NB4 (cell line): ENCODE measurements at regions not wholly inside any gene's neighbourhood (a gene's known extent, or its start where the extent isn't known, plus 50 kb on each side); places are given as distances from the start of the nearest gene placed in this dataset.

Experiments
- DNase-seq: peaks from one replicate; pipeline ENCODE4 v3.0.0; 2010; ENCODE audit warnings: low read depth
- H3K4me3 ChIP-seq: one replicate; pipeline ENCODE4 v1.5.1; 2011; ENCODE audit warnings: mild to moderate bottlenecking, low read depth, low read length, moderate library complexity
- MYC ChIP-seq: IDR thresholded peaks from 2 replicates; pipeline ENCODE4 v1.6.1; 2011; ENCODE audit warnings: low read depth, low read length
- POLR2A ChIP-seq: IDR thresholded peaks from 2 replicates; pipeline ENCODE4 v1.6.1; 2011; ENCODE audit warnings: mild to moderate bottlenecking; ENCODE audit not compliant: insufficient read length; ENCODE audit errors: extremely low read depth
- TF ChIP-seq, protein P1 (sequence below): IDR thresholded peaks from one replicate; pipeline ENCODE4 v1.5.1; 2012; ENCODE audit warnings: low read depth, low read length
- TF ChIP-seq, protein P2 (sequence below): IDR thresholded peaks from 2 replicates; pipeline ENCODE4 v1.6.1; 2011; ENCODE audit warnings: low read depth, low read length

DNA sequence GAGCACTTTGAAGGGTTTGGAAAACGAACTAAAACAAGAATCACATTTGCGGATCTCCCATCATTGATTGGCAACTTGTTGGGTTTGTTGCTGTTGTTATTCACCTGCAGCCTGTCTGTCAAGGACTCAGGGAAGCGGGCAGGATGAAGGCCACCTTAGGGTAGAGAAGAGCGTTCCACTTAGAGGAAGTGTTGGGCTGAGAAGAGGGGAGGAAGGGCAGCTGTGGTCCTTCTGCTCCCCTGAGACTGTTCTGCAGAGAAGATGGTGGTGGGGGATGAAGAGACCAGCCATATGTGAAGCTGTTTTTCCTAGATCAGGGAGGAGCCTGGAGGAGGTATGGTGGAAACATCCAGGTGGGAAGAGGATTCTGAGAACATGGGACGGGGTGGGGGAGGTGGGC is 70.6 kb upstream of the CPEB4 start:
- TF ChIP-seq, protein P1, sequence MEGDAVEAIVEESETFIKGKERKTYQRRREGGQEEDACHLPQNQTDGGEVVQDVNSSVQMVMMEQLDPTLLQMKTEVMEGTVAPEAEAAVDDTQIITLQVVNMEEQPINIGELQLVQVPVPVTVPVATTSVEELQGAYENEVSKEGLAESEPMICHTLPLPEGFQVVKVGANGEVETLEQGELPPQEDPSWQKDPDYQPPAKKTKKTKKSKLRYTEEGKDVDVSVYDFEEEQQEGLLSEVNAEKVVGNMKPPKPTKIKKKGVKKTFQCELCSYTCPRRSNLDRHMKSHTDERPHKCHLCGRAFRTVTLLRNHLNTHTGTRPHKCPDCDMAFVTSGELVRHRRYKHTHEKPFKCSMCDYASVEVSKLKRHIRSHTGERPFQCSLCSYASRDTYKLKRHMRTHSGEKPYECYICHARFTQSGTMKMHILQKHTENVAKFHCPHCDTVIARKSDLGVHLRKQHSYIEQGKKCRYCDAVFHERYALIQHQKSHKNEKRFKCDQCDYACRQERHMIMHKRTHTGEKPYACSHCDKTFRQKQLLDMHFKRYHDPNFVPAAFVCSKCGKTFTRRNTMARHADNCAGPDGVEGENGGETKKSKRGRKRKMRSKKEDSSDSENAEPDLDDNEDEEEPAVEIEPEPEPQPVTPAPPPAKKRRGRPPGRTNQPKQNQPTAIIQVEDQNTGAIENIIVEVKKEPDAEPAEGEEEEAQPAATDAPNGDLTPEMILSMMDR: no peak
- TF ChIP-seq, protein P2, sequence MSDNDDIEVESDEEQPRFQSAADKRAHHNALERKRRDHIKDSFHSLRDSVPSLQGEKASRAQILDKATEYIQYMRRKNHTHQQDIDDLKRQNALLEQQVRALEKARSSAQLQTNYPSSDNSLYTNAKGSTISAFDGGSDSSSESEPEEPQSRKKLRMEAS: no peak
- TF ChIP-seq MYC: no peak
- DNase-seq: peak; percentile 51
- no peak overlapping the region for H3K4me3 ChIP-seq

DNA sequence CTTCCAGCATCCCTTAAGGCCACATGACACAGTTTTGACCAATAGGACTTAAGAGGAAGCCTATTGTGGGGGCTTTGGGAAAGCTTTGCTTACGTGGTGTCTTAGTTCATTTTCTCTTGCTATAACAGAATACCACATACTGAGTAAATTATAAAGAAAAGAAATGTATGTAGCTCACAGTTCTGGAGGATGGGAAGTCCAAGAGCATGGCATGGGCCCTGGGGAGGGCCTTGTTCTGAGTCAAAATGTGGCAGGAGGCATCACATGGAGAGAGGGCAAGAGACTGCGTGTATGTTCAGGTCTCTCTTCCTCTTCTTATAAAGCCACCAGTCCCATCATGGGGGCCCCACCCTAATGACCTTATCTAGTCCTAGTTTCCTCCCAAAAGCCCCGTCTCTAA is 68.6 kb upstream of the CPEB4 start:
- H3K4me3 ChIP-seq: no peak overlapping the region
- TF ChIP-seq, protein P2: no peak
- no peak for TF ChIP-seq POLR2A
- TF ChIP-seq, protein P1: no peak
- no peak for TF ChIP-seq MYC
- DNase-seq: no peak

DNA sequence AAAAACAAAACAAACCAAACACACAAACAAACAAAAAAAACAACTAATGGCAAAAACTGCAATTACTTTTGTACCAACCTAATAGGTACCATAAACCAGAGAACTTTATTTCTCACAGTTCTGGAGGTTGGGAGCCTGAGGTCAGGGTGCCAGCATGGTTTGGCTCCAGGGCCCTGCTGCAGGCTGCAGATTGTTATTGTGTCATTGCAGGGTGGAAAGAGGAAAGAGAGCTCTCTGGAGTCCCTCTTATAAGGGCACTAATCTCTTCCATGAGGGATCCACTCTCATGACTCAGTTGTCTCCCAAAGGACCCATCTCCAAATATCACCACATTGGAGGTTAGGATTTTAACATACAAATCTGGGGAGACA is 64.9 kb upstream of the CPEB4 start:
- no peak for DNase-seq
- TF ChIP-seq, protein P1: no peak
- TF ChIP-seq, protein P2: no peak
- TF ChIP-seq MYC (no peak), POLR2A (no peak)
- H3K4me3 ChIP-seq: no peak overlapping the region

DNA sequence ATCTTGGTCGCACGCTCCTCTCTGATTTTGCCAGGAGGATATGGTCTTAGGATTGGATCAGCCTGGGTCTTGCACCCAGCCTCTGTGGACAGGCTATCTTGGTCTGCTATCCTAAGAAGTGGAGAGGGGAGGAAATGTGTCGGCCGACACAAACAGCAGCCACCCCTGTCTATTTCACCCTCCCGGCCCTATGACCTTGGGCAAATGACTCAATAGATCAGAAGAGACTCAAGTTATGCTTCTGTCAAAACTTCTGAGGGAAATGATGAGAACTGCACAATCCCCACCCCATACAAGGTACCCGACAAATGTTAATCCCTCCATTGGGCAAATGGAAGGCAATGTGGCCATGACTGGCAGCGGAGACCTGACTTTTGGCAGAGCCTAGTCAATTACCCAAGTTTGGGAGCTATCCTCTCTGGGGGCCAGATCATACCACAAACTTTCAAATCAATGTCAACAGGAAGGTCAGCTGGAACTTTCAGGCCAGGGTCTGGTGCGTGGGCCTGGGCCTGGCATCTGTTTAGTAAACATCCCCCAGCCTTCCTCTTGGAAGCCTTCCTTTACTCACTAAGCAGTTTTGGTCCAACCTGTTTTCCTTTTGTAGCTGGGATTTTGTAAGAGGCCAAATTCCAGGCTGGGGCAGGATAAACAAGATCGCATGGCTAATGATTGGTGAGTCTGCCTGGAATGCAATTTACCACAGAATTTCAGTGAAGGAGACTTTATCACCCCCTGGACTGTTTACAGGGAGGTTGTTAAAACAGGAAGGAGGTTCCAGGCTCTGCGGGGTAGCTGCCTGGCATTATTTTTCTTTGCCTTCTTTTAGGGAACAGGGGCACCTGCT is 64.2 kb upstream of the CPEB4 start:
- no peak for TF ChIP-seq POLR2A
- TF ChIP-seq, protein P2: no peak
- no peak for TF ChIP-seq MYC
- TF ChIP-seq, protein P1: no peak
- H3K4me3 ChIP-seq: no peak overlapping the region
- no peak for DNase-seq

DNA sequence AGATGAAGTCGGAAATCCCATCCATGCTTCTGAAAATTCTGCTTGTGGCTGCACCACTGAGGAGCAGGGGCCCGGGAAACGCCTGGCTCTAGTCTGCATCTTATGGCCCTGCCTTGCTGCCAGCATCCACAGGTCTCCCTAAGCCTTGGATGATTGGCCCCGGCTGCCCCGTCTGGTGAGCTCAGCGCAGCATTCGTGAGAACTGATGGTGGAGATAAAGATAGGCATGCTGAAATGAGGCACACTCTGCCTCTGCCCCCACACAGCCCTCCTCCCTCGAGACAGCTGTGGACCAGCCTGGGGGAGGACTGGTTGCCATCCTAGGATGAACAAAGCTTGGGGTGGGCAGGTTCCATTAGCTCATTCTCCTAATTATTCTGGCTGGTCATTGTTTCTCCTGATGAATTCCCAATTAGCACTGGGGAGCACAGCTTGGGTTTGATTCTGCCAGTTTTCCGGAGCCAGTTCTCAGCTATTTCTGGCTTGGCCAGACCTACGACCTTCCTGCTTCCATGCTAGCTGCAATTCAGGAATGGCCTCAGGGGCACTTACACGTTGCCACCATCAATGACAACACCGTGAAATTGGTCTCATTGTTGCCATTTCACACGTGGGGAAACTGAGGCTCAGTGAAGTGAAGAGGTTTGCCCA is 62.8 kb upstream of the CPEB4 start:
- no peak for DNase-seq
- TF ChIP-seq MYC (no peak), POLR2A (no peak)
- TF ChIP-seq, protein P2: no peak
- TF ChIP-seq, protein P1: no peak
- H3K4me3 ChIP-seq: no peak overlapping the region
